Glutamatergic neuron (in vitro differentiated cells): ENCODE measurements at regions not wholly inside any gene's neighbourhood (a gene's known extent, or its start where the extent isn't known, plus 50 kb on each side); places are given as distances from the start of the nearest gene placed in this dataset.

Experiments
- DNase-seq: peaks from one replicate; pipeline ENCODE4 v3.0.0; 2022
- H3K27ac Mint-ChIP-seq: one replicate; pipeline ENCODE4 v1.8.0; 2020; ENCODE audit warnings: mild to moderate bottlenecking, mixed read lengths, inconsistent platforms; ENCODE audit not compliant: unreplicated experiment
- H3K27me3 Mint-ChIP-seq: one replicate; pipeline ENCODE4 v1.8.0; 2020; ENCODE audit warnings: mild to moderate bottlenecking, moderate library complexity, mixed read lengths, inconsistent platforms; ENCODE audit not compliant: unreplicated experiment
- H3K36me3 Mint-ChIP-seq: one replicate; pipeline ENCODE4 v1.8.0; 2020; ENCODE audit warnings: mild to moderate bottlenecking, mixed read lengths, inconsistent platforms; ENCODE audit not compliant: unreplicated experiment
- H3K4me1 Mint-ChIP-seq: one replicate; pipeline ENCODE4 v1.8.0; 2020; ENCODE audit warnings: mild to moderate bottlenecking, low read depth, mixed read lengths, inconsistent platforms; ENCODE audit not compliant: unreplicated experiment
- H3K4me3 Mint-ChIP-seq: one replicate; pipeline ENCODE4 v1.8.0; 2020; ENCODE audit warnings: mild to moderate bottlenecking, mixed read lengths, inconsistent platforms; ENCODE audit not compliant: unreplicated experiment
- H3K9me3 Mint-ChIP-seq: one replicate; pipeline ENCODE4 v1.8.0; 2020; ENCODE audit warnings: mild to moderate bottlenecking, moderate library complexity, mixed read lengths, inconsistent platforms; ENCODE audit not compliant: unreplicated experiment
- CTCF ChIP-seq: fragments of 200-600 bp; sonication (generic); IDR thresholded peaks from one replicate; pipeline ENCODE4 v1.5.0; 2021; ENCODE audit not compliant: partially characterized antibody, unreplicated experiment

GRCh38 chr3:76034649-76035048, 249.3 kb upstream of the ZNF717 start:
- Mint-ChIP-seq H3K36me3 (no peaks in the 10 kb centered on the region), H3K4me3 (no peak overlapping the region), H3K4me1 (no peaks in the 10 kb centered on the region), H3K27ac (no peak overlapping the region), H3K9me3 (peaks cover 4% of the 10 kb centered on the region), H3K27me3 (no peaks in the 10 kb centered on the region)
- TF ChIP-seq CTCF: no peak
- no peak for DNase-seq

- Mint-ChIP-seq H3K27me3 (no peaks in the 10 kb centered on the region), H3K9me3 (peaks cover 4% of the 10 kb centered on the region), H3K36me3 (no peaks in the 10 kb centered on the region), H3K27ac (no peak overlapping the region), H3K4me1 (no peaks in the 10 kb centered on the region), H3K4me3 (no peak overlapping the region)
- no peak for DNase-seq
- TF ChIP-seq CTCF: no peak
Observed at GRCh38 chr3:76035117-76035516, 249.8 kb upstream of the ZNF717 start.

- no peak for DNase-seq
- no peaks in the 10 kb centered on the region for H3K4me1 Mint-ChIP-seq
- H3K4me3 Mint-ChIP-seq: no peak overlapping the region
- TF ChIP-seq CTCF: no peak
- no peak overlapping the region for H3K27ac Mint-ChIP-seq
- H3K27me3 Mint-ChIP-seq: no peaks in the 10 kb centered on the region
- H3K36me3 Mint-ChIP-seq: no peaks in the 10 kb centered on the region
- no peaks in the 10 kb centered on the region for H3K9me3 Mint-ChIP-seq
Observed at GRCh38 chr3:76038949-76039348, 253.6 kb upstream of the ZNF717 start.

GRCh38 chr3:76039431-76039830, 254.1 kb upstream of the ZNF717 start:
- no peak overlapping the region for H3K27ac Mint-ChIP-seq

GRCh38 chr3:76040946-76041345, 255.6 kb upstream of the ZNF717 start:
- no peak for TF ChIP-seq CTCF
- Mint-ChIP-seq H3K27me3 (no peaks in the 10 kb centered on the region), H3K36me3 (no peaks in the 10 kb centered on the region), H3K4me3 (no peak overlapping the region), H3K27ac (no peak overlapping the region), H3K9me3 (no peaks in the 10 kb centered on the region), H3K4me1 (no peaks in the 10 kb centered on the region)
- DNase-seq: no peak

More at GRCh38 chr3:76039431-76039830, 254.1 kb upstream of the ZNF717 start:
- DNase-seq: no peak
- TF ChIP-seq CTCF: no peak
- H3K27me3 Mint-ChIP-seq: no peaks in the 10 kb centered on the region
- H3K9me3 Mint-ChIP-seq: no peaks in the 10 kb centered on the region
- H3K36me3 Mint-ChIP-seq: no peaks in the 10 kb centered on the region
- no peaks in the 10 kb centered on the region for H3K4me1 Mint-ChIP-seq
- H3K4me3 Mint-ChIP-seq: no peak overlapping the region
